GM23338 (cell line): ENCODE measurements at regions not wholly inside any gene's neighbourhood (a gene's known extent, or its start where the extent isn't known, plus 50 kb on each side); places are given as distances from the start of the nearest gene placed in this dataset.

Experiments used
- ATAC-seq: fragments of 200-7000 bp; cut with Tn5 transposase; 3 replicates; pipeline ENCODE4 v1.9.1; 2020
- DNase-seq: peaks from one replicate; pipeline ENCODE4 v3.0.0-alpha.2; 2015; ENCODE audit warnings: low spot score
- H2AFZ ChIP-seq: fragments of 200-600 bp; sonication (generic); 2 replicates; pipeline ENCODE4 v1.8.0; 2016; ENCODE audit warnings: antibody characterized with exemption, mild to moderate bottlenecking, moderate library complexity
- H3F3A ChIP-seq: fragments of 200-600 bp; sonication (generic); replicated peaks from 2 replicates; pipeline ENCODE4 v1.8.0; 2017; ENCODE audit warnings: antibody characterized with exemption, mixed run types, low read depth
- H3K27ac ChIP-seq: fragments of 200-600 bp; sonication (generic); 2 replicates; pipeline ENCODE4 v1.6.1; 2016; ENCODE audit warnings: low read depth
- H3K27me3 ChIP-seq: fragments of 200-600 bp; sonication (generic); 2 replicates; pipeline ENCODE4 v1.8.0; 2016; ENCODE audit warnings: mild to moderate bottlenecking, mixed run types, moderate library complexity; ENCODE audit not compliant: insufficient read depth
- H3K36me3 ChIP-seq: fragments of 200-600 bp; sonication (generic); 2 replicates; pipeline ENCODE4 v1.8.0; 2016; ENCODE audit warnings: mild to moderate bottlenecking; ENCODE audit not compliant: insufficient read depth
- H3K4me1 ChIP-seq: fragments of 200-600 bp; sonication (generic); 2 replicates; pipeline ENCODE4 v1.8.0; 2016; ENCODE audit warnings: mild to moderate bottlenecking, moderate library complexity; ENCODE audit not compliant: insufficient read depth
- H3K4me2 ChIP-seq: fragments of 200-600 bp; sonication (generic); 2 replicates; pipeline ENCODE4 v1.7.1; 2017; ENCODE audit warnings: mixed run types
- H3K4me3 ChIP-seq: fragments of 200-600 bp; sonication (generic); 2 replicates; pipeline ENCODE4 v1.6.1; 2016; ENCODE audit warnings: mixed run types
- H3K79me2 ChIP-seq: fragments of 200-600 bp; sonication (generic); replicated peaks from 2 replicates; pipeline ENCODE4 v1.8.0; 2017; ENCODE audit warnings: mild to moderate bottlenecking; ENCODE audit not compliant: insufficient read depth
- H3K9me2 ChIP-seq: fragments of 200-600 bp; sonication (generic); 2 replicates; pipeline ENCODE4 v1.8.0; 2017; ENCODE audit not compliant: insufficient read depth
- H4K20me1 ChIP-seq: fragments of 200-600 bp; sonication (generic); replicated peaks from 2 replicates; pipeline ENCODE4 v1.8.0; 2017; ENCODE audit warnings: mild to moderate bottlenecking; ENCODE audit not compliant: insufficient read depth
- H3K27ac Mint-ChIP-seq: 2 replicates; pipeline ENCODE4 v1.8.0; 2020; ENCODE audit warnings: inconsistent platforms, mild to moderate bottlenecking, moderate library complexity, mixed read lengths
- H3K27me3 Mint-ChIP-seq: 3 replicates; pipeline ENCODE4 v1.8.0; 2022; ENCODE audit warnings: low read depth, mild to moderate bottlenecking, moderate library complexity, mixed read lengths, inconsistent platforms; ENCODE audit not compliant: insufficient read depth, poor library complexity
- H3K36me3 Mint-ChIP-seq: 3 replicates; pipeline ENCODE4 v1.8.0; 2021; ENCODE audit warnings: low read depth, mild to moderate bottlenecking, inconsistent platforms, moderate library complexity, mixed read lengths
- H3K4me1 Mint-ChIP-seq: 3 replicates; pipeline ENCODE4 v1.8.0; 2020; ENCODE audit warnings: mild to moderate bottlenecking, inconsistent platforms, mixed read lengths
- H3K4me3 Mint-ChIP-seq: 3 replicates; pipeline ENCODE4 v1.8.0; 2021; ENCODE audit warnings: moderate library complexity, mild to moderate bottlenecking, inconsistent platforms, mixed read lengths
- H3K9me3 Mint-ChIP-seq: 3 replicates; pipeline ENCODE4 v1.8.0; 2020; ENCODE audit warnings: moderate library complexity, mild to moderate bottlenecking, inconsistent platforms, mixed read lengths
- CREB1 ChIP-seq: fragments of 250-450 bp; sonication (Bioruptor Pico); IDR thresholded peaks from 2 replicates; pipeline ENCODE4 v1.5.0; 2020; ENCODE audit warnings: low read depth, mild to moderate bottlenecking, moderate library complexity
- ETS1 ChIP-seq: IDR thresholded peaks from 2 replicates; pipeline ENCODE4 v1.6.1; 2016; ENCODE audit warnings: antibody characterized with exemption
- EZH2 ChIP-seq: fragments of 200-600 bp; sonication (generic); IDR thresholded peaks from one replicate; pipeline ENCODE4 v1.8.0; 2017; ENCODE audit warnings: antibody characterized with exemption, mild to moderate bottlenecking, low read depth; ENCODE audit not compliant: unreplicated experiment
- EZH2phosphoT487 ChIP-seq: fragments of 200-600 bp; sonication (generic); IDR thresholded peaks from one replicate; pipeline ENCODE4 v1.8.1; 2018; ENCODE audit warnings: antibody characterized with exemption; ENCODE audit not compliant: unreplicated experiment
- JUNB ChIP-seq: IDR thresholded peaks from one replicate; pipeline ENCODE4 v1.6.1; 2016; ENCODE audit warnings: antibody characterized with exemption; ENCODE audit not compliant: unreplicated experiment
- NANOG ChIP-seq: IDR thresholded peaks from 2 replicates; pipeline ENCODE4 v1.6.1; 2016; ENCODE audit warnings: antibody characterized with exemption, borderline replicate concordance
- REST ChIP-seq: IDR thresholded peaks from one replicate; pipeline ENCODE4 v1.6.1; 2018; ENCODE audit warnings: antibody characterized with exemption; ENCODE audit not compliant: unreplicated experiment
- STAT1 ChIP-seq: IDR thresholded peaks from one replicate; pipeline ENCODE4 v1.6.1; 2016; ENCODE audit warnings: antibody characterized with exemption; ENCODE audit not compliant: unreplicated experiment
- ZNF114 ChIP-seq: fragments of 250-450 bp; sonication (Bioruptor Pico); IDR thresholded peaks from 2 replicates; pipeline ENCODE4 v1.5.0; 2020; ENCODE audit warnings: mild to moderate bottlenecking, moderate library complexity
- TF ChIP-seq, protein P1 (sequence below): fragments of 250-450 bp; sonication (Bioruptor Pico); IDR thresholded peaks from 2 replicates; pipeline ENCODE4 v1.5.0; 2020; ENCODE audit warnings: mild to moderate bottlenecking, moderate library complexity

GRCh38 chr11:14578541-14578956, 58.4 kb upstream of the PSMA1 start:
- no peaks in the 10 kb centered on the region for H3K9me2 ChIP-seq
- H3K79me2 ChIP-seq = no peaks in the 10 kb centered on the region
- peaks cover 20% of the 10 kb centered on the region for H3K9me3 Mint-ChIP-seq
- H3K36me3 Mint-ChIP-seq = peaks cover 9% of the 10 kb centered on the region; the same call in 2 of the 3 replicates
- no peak overlapping the region for H3K4me3 Mint-ChIP-seq
- TF ChIP-seq EZH2phosphoT487 (no peak), STAT1 (no peak), REST (no peak), NANOG (no peak), ETS1 (no peak), EZH2 (no peak), CREB1 (CRISPR knock-in tag) (no peak), ZNF114 (CRISPR knock-in tag) (no peak), JUNB (no peak)
- TF ChIP-seq, protein P1, sequence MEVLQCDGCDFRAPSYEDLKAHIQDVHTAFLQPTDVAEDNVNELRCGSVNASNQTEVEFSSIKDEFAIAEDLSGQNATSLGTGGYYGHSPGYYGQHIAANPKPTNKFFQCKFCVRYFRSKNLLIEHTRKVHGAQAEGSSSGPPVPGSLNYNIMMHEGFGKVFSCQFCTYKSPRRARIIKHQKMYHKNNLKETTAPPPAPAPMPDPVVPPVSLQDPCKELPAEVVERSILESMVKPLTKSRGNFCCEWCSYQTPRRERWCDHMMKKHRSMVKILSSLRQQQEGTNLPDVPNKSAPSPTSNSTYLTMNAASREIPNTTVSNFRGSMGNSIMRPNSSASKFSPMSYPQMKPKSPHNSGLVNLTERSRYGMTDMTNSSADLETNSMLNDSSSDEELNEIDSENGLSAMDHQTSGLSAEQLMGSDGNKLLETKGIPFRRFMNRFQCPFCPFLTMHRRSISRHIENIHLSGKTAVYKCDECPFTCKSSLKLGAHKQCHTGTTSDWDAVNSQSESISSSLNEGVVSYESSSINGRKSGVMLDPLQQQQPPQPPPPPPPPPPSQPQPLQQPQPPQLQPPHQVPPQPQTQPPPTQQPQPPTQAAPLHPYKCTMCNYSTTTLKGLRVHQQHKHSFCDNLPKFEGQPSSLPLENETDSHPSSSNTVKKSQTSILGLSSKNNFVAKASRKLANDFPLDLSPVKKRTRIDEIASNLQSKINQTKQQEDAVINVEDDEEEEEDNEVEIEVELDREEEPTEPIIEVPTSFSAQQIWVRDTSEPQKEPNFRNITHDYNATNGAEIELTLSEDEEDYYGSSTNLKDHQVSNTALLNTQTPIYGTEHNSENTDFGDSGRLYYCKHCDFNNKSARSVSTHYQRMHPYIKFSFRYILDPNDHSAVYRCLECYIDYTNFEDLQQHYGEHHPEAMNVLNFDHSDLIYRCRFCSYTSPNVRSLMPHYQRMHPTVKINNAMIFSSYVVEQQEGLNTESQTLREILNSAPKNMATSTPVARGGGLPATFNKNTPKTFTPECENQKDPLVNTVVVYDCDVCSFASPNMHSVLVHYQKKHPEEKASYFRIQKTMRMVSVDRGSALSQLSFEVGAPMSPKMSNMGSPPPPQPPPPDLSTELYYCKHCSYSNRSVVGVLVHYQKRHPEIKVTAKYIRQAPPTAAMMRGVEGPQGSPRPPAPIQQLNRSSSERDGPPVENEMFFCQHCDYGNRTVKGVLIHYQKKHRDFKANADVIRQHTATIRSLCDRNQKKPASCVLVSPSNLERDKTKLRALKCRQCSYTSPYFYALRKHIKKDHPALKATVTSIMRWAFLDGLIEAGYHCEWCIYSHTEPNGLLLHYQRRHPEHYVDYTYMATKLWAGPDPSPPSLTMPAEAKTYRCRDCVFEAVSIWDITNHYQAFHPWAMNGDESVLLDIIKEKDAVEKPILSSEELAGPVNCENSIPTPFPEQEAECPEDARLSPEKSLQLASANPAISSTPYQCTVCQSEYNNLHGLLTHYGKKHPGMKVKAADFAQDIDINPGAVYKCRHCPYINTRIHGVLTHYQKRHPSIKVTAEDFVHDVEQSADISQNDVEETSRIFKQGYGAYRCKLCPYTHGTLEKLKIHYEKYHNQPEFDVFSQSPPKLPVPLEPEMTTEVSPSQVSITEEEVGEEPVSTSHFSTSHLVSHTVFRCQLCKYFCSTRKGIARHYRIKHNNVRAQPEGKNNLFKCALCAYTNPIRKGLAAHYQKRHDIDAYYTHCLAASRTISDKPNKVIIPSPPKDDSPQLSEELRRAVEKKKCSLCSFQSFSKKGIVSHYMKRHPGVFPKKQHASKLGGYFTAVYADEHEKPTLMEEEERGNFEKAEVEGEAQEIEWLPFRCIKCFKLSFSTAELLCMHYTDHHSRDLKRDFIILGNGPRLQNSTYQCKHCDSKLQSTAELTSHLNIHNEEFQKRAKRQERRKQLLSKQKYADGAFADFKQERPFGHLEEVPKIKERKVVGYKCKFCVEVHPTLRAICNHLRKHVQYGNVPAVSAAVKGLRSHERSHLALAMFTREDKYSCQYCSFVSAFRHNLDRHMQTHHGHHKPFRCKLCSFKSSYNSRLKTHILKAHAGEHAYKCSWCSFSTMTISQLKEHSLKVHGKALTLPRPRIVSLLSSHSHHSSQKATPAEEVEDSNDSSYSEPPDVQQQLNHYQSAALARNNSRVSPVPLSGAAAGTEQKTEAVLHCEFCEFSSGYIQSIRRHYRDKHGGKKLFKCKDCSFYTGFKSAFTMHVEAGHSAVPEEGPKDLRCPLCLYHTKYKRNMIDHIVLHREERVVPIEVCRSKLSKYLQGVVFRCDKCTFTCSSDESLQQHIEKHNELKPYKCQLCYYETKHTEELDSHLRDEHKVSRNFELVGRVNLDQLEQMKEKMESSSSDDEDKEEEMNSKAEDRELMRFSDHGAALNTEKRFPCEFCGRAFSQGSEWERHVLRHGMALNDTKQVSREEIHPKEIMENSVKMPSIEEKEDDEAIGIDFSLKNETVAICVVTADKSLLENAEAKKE = no peak
- no peak overlapping the region for H3K4me2 ChIP-seq
- H3K4me1 ChIP-seq = no peaks in the 10 kb centered on the region
- ATAC-seq = no peak
- no peaks in the 10 kb centered on the region for H3K27me3 ChIP-seq
- no peaks in the 10 kb centered on the region for H3F3A ChIP-seq
- no peaks in the 10 kb centered on the region for H4K20me1 ChIP-seq
- H3K27ac ChIP-seq = no peak overlapping the region
- no peaks in the 10 kb centered on the region for H3K27me3 Mint-ChIP-seq
- no peak overlapping the region for H2AFZ ChIP-seq
- no peak overlapping the region for H3K27ac Mint-ChIP-seq
- H3K4me1 Mint-ChIP-seq = peaks cover 10% of the 10 kb centered on the region
- no peaks in the 10 kb centered on the region for H3K36me3 ChIP-seq
- no peak for DNase-seq
- H3K4me3 ChIP-seq = no peak overlapping the region
